ENCODE measurements at regions not wholly inside any gene's neighbourhood (a gene's known extent, or its start where the extent isn't known, plus 50 kb on each side); places are given as distances from the start of the nearest gene placed in this dataset.

DNA sequence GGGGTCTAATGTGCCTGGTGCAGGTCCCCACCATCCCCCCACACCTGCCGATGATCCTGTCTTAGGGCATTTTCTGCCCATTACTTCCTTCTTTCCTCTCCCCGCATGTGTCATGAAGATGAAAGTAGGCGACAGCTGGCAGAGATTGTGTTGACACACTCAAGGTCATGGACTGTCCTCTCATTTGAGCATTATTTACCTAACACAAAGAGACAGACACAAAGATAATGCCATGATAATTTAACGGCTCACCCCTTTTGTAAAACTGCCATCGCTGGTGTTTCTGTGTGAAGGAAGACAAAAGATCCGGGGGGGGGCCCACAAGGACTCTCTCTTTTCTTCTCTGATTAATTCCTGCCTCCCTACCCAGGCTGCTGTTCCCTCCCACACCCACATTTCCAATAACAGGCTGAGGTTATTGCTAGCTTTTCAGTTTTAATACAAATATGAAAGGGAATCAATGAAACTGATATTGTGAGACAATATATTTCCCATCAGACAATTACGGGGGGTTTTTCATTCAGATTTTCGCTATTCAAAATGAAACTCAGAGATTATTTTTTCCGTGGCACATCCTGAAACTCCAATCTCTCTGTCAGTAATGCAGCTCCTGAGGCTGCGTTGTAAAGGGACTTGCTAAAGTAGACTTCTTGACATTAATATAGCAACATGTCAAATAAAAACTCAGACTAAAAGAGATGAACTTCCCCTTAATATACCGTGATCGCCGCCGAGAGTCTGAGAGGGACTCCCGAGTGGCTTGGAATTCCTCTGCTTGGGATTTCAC, 561.1 kb downstream of the NPHP4 start:
- Histone ChIP-seq H3K4me3 (ENCODE audit: low read length) (no peak overlapping the region), H3K36me3 (ENCODE audit: insufficient read depth, low read depth, low read length) (no peaks in the 10 kb centered on the region), H3K9ac (ENCODE audit: low read depth, low read length) (no peak overlapping the region), H3K4me1 (ENCODE audit: insufficient read depth, low read length) (peaks cover 20% of the 10 kb centered on the region), H3K9me3 (ENCODE audit: insufficient read depth, low read depth, low read length) (no peaks in the 10 kb centered on the region), H3K27me3 (ENCODE audit: insufficient read depth, low read length) (no peaks in the 10 kb centered on the region), H3K27ac (ENCODE audit: low read length) (no peak overlapping the region)

DNA sequence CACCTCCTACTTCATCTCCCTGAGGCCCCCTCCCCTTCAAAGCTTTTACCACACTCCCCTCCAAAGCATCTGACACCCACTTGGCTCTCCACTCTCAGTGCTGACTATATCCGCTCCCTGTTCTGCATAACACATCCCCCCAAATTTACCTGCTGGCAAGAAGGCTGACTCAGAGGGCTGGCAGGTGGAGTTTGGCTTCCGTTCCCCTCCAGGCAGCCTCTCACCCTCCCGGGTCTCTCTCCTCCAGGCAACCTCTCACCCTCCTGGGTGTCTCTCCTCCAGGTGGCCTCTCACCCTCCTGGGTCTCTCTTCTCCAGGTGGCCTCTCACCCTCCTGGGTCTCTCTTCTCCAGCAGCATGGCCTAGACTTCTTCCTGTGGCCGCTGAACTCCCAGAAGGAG, 562.1 kb downstream of the NPHP4 start:
- no peak overlapping the region for H3K27ac ChIP-seq (ENCODE audit: low read length)

DNA sequence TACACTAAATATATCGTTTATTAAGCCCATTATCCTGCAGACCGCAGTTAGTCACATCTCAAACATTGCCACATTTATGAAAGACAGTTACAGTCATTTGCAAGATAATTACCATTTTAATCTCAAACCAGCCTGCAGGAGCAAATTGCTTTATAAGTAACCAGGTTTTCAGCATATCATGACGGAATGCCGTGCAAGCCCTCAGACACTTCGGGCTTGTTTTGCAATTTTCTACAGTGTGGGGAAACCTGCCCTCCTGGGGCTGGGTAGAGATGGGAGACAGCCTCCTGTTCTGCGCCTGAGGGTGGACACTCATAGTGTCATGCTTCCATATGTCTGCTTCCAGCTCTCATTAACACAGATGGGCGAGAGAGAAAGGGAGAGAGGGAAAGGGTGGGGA, 563.9 kb downstream of the NPHP4 start:
- Histone ChIP-seq H3K9me3 (ENCODE audit: insufficient read depth, low read depth, low read length) (no peaks in the 10 kb centered on the region), H3K36me3 (ENCODE audit: insufficient read depth, low read depth, low read length) (no peaks in the 10 kb centered on the region), H3K27me3 (ENCODE audit: insufficient read depth, low read length) (peaks cover 18% of the 10 kb centered on the region; the same call in 1 of the 2 replicates), H3K4me1 (ENCODE audit: insufficient read depth, low read length) (peaks cover 42% of the 10 kb centered on the region), H3K4me3 (ENCODE audit: low read length) (no peak overlapping the region), H3K9ac (ENCODE audit: low read depth, low read length) (no peak overlapping the region), H3K27ac (ENCODE audit: low read length) (no peak overlapping the region)

More for the DNA sequence above, 562.1 kb downstream of the NPHP4 start:
- Histone ChIP-seq H3K27me3 (ENCODE audit: insufficient read depth, low read length) (0 out of 2 replicates have a peak, but pooled peaks cover 5% of the 10 kb centered on the region), H3K36me3 (ENCODE audit: insufficient read depth, low read depth, low read length) (no peaks in the 10 kb centered on the region), H3K4me1 (ENCODE audit: insufficient read depth, low read length) (peaks cover 27% of the 10 kb centered on the region), H3K9ac (ENCODE audit: low read depth, low read length) (no peak overlapping the region), H3K9me3 (ENCODE audit: insufficient read depth, low read depth, low read length) (no peaks in the 10 kb centered on the region), H3K4me3 (ENCODE audit: low read length) (no peak overlapping the region)

DNA sequence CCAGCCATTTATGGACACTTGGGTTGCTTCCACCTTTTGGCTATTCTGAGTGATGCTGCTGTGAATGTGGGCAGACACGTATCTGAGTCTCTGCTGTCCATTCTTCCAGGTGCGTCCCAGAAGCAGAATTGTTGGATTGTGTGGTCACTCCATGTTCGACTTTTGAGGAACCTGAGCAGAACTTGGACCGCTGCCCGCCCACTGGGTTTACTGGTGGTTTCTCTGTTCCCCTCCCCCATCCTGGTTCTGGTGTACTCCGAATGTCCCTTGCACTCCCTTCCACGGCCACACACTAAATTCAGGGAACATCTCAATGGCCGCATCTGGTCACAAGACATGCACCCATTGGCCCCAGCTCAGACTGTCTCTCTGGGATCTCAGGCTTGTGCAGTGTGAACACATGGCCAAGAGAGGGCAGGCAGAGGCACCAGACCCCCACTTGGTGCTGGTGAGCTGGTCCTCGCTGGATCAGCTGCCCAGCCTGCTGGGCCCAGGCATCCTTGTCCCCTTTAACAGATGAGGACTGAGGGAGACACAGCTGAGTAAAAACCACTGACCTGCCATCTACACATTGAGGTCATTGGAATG, 565.1 kb downstream of the NPHP4 start:
- H3K9me3 ChIP-seq (ENCODE audit: insufficient read depth, low read depth, low read length), result no peaks in the 10 kb centered on the region
- H3K9ac ChIP-seq (ENCODE audit: low read depth, low read length), result no peak overlapping the region
- no peak overlapping the region for H3K4me3 ChIP-seq (ENCODE audit: low read length)
- H3K27me3 ChIP-seq (ENCODE audit: insufficient read depth, low read length), result peaks cover 18% of the 10 kb centered on the region; the same call in 1 of the 2 replicates
- H3K36me3 ChIP-seq (ENCODE audit: insufficient read depth, low read depth, low read length), result no peaks in the 10 kb centered on the region
- peaks cover 42% of the 10 kb centered on the region for H3K4me1 ChIP-seq (ENCODE audit: insufficient read depth, low read length)
- no peak overlapping the region for H3K27ac ChIP-seq (ENCODE audit: low read length)

DNA sequence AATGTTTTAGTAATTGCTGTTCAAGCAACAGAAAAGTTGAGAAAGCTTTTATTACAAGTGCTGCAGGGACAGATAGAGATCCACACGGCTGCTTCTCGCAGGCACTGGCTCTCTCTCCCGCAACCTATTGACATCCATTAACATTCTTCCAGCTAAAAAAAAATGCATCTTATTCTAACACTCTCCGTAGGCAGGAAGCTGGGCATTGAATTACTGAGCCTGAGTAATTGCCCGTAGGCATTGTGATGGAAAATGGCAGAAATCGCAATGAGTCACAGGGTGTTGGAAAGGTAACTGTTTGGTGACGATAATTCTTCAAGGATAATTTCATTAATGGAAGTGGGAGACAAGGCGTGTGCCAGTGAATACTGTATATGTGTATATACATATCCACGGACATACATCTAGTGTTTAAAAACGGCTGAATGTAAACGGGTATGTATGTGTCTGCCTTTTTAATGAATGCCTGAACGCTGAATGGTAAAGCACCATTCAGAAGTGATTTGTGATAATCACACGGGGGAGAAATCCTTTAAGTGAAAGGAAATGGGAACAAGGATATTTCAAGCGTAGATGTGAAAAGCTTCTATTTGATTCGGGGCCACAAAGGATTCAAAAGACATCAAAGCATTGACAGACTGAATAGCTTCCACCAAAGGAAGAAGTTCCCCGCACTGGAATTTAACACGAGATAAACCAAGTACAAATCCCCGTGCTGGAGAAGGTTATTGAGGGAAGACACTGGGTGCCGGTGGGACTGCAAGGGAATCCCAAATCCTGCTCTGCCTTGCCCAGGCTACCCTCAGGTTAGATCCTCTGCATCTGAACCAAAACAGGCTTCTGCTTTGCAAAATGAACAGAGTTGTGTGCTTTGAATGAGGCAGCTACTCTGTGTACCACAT, 567.2 kb downstream of the NPHP4 start:
- Histone ChIP-seq H3K4me3 (ENCODE audit: low read length) (peak overlapping the region; percentile 56), H3K4me1 (ENCODE audit: insufficient read depth, low read length) (peaks cover 31% of the 10 kb centered on the region), H3K27me3 (ENCODE audit: insufficient read depth, low read length) (peaks cover 18% of the 10 kb centered on the region; the same call in 1 of the 2 replicates), H3K9ac (ENCODE audit: low read depth, low read length) (peak overlapping the region; percentile 10; the same call in 1 of the 2 replicates), H3K9me3 (ENCODE audit: insufficient read depth, low read depth, low read length) (no peaks in the 10 kb centered on the region), H3K27ac (ENCODE audit: low read length) (no peak overlapping the region), H3K36me3 (ENCODE audit: insufficient read depth, low read depth, low read length) (no peaks in the 10 kb centered on the region)

DNA sequence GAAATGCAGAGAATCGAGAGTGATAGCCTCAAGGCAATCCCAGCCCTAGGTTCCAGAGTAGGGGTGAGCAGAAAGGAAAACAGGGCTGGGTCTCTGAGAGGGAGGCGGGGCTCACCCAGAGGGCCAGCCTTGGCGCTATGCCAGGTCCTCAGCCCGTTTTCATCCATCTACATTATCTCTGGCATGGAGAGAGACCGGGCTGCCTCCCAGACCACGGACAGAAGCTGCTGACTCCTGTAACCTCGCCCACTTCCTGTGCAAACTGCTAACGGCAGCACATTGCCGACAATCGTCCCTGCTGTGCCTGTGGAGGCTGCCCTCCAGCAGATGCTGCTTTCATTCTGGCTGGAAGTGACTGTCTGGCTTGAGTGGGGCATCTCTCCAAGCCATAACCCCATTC, 569.1 kb downstream of the NPHP4 start:
- Histone ChIP-seq H3K9ac (ENCODE audit: low read depth, low read length) (no peak overlapping the region), H3K36me3 (ENCODE audit: insufficient read depth, low read depth, low read length) (no peaks in the 10 kb centered on the region), H3K27ac (ENCODE audit: low read length) (no peak overlapping the region), H3K9me3 (ENCODE audit: insufficient read depth, low read depth, low read length) (no peaks in the 10 kb centered on the region), H3K4me3 (ENCODE audit: low read length) (no peak overlapping the region), H3K27me3 (ENCODE audit: insufficient read depth, low read length) (peaks cover 18% of the 10 kb centered on the region; the same call in 1 of the 2 replicates), H3K4me1 (ENCODE audit: insufficient read depth, low read length) (peaks cover 23% of the 10 kb centered on the region)

DNA sequence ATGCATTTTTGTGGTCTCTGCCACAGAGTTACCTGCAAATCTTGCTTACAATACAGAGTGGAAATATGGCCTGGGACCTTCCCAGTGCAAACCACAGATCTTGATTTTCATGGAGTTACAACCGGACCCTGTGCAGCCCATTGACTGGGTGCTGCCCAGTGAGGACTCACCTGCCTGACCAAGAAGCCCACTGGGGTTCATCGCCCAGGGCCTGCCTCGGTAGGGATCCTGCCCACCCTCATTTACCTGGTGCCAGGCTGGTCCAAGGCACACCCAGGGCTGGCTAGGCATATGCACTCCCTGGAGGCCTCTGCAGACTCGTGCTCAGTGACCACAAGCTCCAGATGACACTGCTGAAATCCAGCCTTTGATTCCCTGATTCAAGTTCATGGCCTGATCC, 572.7 kb downstream of the NPHP4 start:
- Histone ChIP-seq H3K4me1 (ENCODE audit: insufficient read depth, low read length) (peaks cover 9% of the 10 kb centered on the region; the same call in 1 of the 2 replicates), H3K4me3 (ENCODE audit: low read length) (no peak overlapping the region), H3K27ac (ENCODE audit: low read length) (no peak overlapping the region), H3K9me3 (ENCODE audit: insufficient read depth, low read depth, low read length) (no peaks in the 10 kb centered on the region), H3K9ac (ENCODE audit: low read depth, low read length) (no peak overlapping the region), H3K27me3 (ENCODE audit: insufficient read depth, low read length) (peaks cover 9% of the 10 kb centered on the region; the same call in 1 of the 2 replicates), H3K36me3 (ENCODE audit: insufficient read depth, low read depth, low read length) (no peaks in the 10 kb centered on the region)

DNA sequence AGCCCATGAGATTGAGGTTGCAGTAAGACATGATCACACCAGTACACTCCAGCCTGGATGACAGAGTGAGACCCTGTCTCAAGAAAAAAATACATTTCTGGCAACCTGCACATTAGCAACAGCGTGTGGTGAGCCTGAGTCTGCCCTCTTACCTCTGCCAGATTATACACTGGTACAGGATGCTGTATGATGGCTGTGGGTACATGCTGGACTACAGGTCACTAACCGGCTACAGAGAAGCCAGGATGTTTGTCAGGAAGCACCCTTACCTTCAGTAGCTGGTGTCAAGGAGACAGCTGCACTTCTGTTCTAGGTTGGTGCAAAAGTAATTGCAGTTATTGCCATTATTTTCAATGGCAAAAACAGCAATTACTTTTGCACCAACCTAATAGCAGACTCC, 575.7 kb downstream of the NPHP4 start:
- H3K36me3 ChIP-seq (ENCODE audit: insufficient read depth, low read depth, low read length), result no peaks in the 10 kb centered on the region
- H3K9ac ChIP-seq (ENCODE audit: low read depth, low read length), result no peak overlapping the region
- H3K4me3 ChIP-seq (ENCODE audit: low read length), result no peak overlapping the region
- no peaks in the 10 kb centered on the region for H3K9me3 ChIP-seq (ENCODE audit: insufficient read depth, low read depth, low read length)
- no peaks in the 10 kb centered on the region for H3K4me1 ChIP-seq (ENCODE audit: insufficient read depth, low read length)
- H3K27ac ChIP-seq (ENCODE audit: low read length), result no peak overlapping the region
- no peaks in the 10 kb centered on the region; the same call in 1 of the 2 replicates for H3K27me3 ChIP-seq (ENCODE audit: insufficient read depth, low read length)

DNA sequence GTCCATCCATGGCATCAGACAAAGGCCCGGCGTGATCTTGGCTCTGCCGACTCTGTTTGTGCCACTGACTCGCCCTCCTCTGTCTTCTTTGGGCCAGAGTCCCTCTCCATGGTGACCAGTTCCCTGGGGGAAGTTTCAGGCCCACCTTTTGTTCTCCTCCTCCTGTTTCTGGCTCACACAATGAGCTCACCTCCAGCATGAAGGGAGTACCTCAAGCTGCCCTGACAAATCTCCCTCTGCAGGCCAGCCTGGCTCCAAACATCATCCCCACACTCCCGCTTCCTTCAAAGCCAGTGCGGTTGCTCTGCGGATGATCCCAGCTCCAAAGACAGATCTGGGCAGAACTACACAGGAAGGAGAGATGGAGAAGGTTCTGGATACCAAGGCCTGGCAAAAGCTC, 576.6 kb downstream of the NPHP4 start:
- Histone ChIP-seq H3K9me3 (ENCODE audit: insufficient read depth, low read depth, low read length) (no peaks in the 10 kb centered on the region), H3K27ac (ENCODE audit: low read length) (no peak overlapping the region), H3K4me3 (ENCODE audit: low read length) (no peak overlapping the region), H3K9ac (ENCODE audit: low read depth, low read length) (no peak overlapping the region), H3K36me3 (ENCODE audit: insufficient read depth, low read depth, low read length) (no peaks in the 10 kb centered on the region), H3K4me1 (ENCODE audit: insufficient read depth, low read length) (no peaks in the 10 kb centered on the region), H3K27me3 (ENCODE audit: insufficient read depth, low read length) (no peaks in the 10 kb centered on the region; the same call in 1 of the 2 replicates)

DNA sequence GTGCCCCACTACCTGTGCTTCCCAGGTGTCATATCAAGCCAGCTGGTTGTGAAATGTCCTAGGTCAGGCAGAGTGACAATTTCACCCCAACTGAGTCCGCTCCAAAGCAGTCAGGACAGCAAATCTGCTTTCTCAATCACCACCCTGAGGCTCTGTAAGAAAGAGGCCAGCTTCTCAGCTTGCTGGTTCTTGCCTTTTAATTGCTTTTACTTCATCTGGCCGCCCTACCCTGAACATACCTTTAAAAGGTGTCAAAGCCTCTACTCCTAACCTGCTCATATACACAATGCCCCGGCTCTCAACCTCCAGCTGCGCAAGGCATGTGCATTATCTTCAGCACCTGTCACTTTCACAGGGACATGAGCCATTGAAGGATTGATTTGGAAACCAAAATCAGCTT, 581.6 kb downstream of the NPHP4 start:
- Histone ChIP-seq H3K9me3 (ENCODE audit: insufficient read depth, low read depth, low read length) (no peaks in the 10 kb centered on the region), H3K4me3 (ENCODE audit: low read length) (no peak overlapping the region), H3K27ac (ENCODE audit: low read length) (no peak overlapping the region), H3K27me3 (ENCODE audit: insufficient read depth, low read length) (no peaks in the 10 kb centered on the region), H3K9ac (ENCODE audit: low read depth, low read length) (no peak overlapping the region), H3K36me3 (ENCODE audit: insufficient read depth, low read depth, low read length) (no peaks in the 10 kb centered on the region), H3K4me1 (ENCODE audit: insufficient read depth, low read length) (no peaks in the 10 kb centered on the region)

DNA sequence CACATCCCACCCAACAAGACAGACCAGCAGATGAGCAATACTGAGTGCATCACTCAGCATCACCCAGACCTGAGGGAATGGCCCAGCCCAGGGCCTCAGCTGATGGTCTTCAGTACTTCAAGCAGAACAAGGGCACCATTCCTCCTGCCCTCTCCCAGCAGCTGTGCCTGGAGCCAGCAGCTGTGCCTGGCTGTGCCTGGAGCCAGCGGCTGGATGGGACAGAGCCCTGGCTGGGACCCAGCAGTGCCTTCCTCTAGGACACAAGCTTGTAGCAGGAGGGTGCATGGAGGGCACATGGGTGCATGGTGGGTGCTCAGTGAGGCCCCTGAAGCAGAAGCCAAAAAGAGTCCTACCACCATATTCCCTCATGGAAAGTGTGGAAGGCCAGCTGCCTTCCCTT, 583.8 kb downstream of the NPHP4 start:
- no peaks in the 10 kb centered on the region for H3K27me3 ChIP-seq (ENCODE audit: insufficient read depth, low read length)
- H3K4me3 ChIP-seq (ENCODE audit: low read length), result no peak overlapping the region
- no peak overlapping the region for H3K9ac ChIP-seq (ENCODE audit: low read depth, low read length)
- no peaks in the 10 kb centered on the region for H3K4me1 ChIP-seq (ENCODE audit: insufficient read depth, low read length)
- no peaks in the 10 kb centered on the region for H3K36me3 ChIP-seq (ENCODE audit: insufficient read depth, low read depth, low read length)
- no peak overlapping the region for H3K27ac ChIP-seq (ENCODE audit: low read length)
- H3K9me3 ChIP-seq (ENCODE audit: insufficient read depth, low read depth, low read length), result no peaks in the 10 kb centered on the region

Measured in iPS-20b (cell line).